Trophoblast cell (in vitro differentiated cells and primary cell): ENCODE measurements at regions not wholly inside any gene's neighbourhood (a gene's known extent, or its start where the extent isn't known, plus 50 kb on each side); places are given as distances from the start of the nearest gene placed in this dataset.

Source experiments
- DNase-seq, 2 donors: peaks; one replicate each; pipeline ENCODE4 v3.0.0-alpha.2; 2016
- H2AFZ ChIP-seq: 2 replicates; pipeline ENCODE4 v1.6.1; 2013; ENCODE audit warnings: low read length, moderate library complexity, mild to moderate bottlenecking; ENCODE audit not compliant: insufficient read depth, poor library complexity
- H2AK5ac ChIP-seq: 2 replicates; pipeline ENCODE4 v1.6.1; 2013; ENCODE audit warnings: mild to moderate bottlenecking, low read length
- H2BK120ac ChIP-seq: 2 replicates; pipeline ENCODE4 v1.6.1; 2013; ENCODE audit warnings: low read length, mild to moderate bottlenecking, moderate library complexity; ENCODE audit not compliant: insufficient read depth, poor library complexity
- H2BK12ac ChIP-seq: 2 replicates; pipeline ENCODE4 v1.6.1; 2013; ENCODE audit warnings: mild to moderate bottlenecking, low read length, moderate library complexity
- H2BK5ac ChIP-seq: 2 replicates; pipeline ENCODE4 v1.6.1; 2013; ENCODE audit warnings: low read length, low read depth, moderate library complexity, mild to moderate bottlenecking; ENCODE audit not compliant: poor library complexity
- H3K14ac ChIP-seq: 2 replicates; pipeline ENCODE4 v1.6.1; 2013; ENCODE audit warnings: mild to moderate bottlenecking, low read length
- H3K18ac ChIP-seq: 2 replicates; pipeline ENCODE4 v1.6.1; 2013; ENCODE audit warnings: mild to moderate bottlenecking, low read length
- H3K23ac ChIP-seq: 2 replicates; pipeline ENCODE4 v1.6.1; 2013; ENCODE audit warnings: low read length
- H3K27ac ChIP-seq: 2 replicates; pipeline ENCODE4 v1.5.1; 2013; ENCODE audit warnings: low read depth, mild to moderate bottlenecking, inconsistent platforms, low read length, moderate library complexity
- H3K27me3 ChIP-seq: 2 replicates; pipeline ENCODE4 v1.6.1; 2013; ENCODE audit warnings: inconsistent platforms, mild to moderate bottlenecking, low read length, moderate library complexity; ENCODE audit not compliant: insufficient read depth
- H3K36me3 ChIP-seq, 2 experiments: 1 replicate in 1 of 2; 2 replicates in 1 of 2; pipeline ENCODE4 v1.6.1; 2013; ENCODE audit warnings: low read length in 2 of 2, mild to moderate bottlenecking in 2 of 2, moderate library complexity in 1 of 2; ENCODE audit not compliant: insufficient read depth in 2 of 2, control insufficient read depth in 1 of 2
- H3K4ac ChIP-seq: 2 replicates; pipeline ENCODE4 v1.6.1; 2013; ENCODE audit warnings: low read depth, mild to moderate bottlenecking, low read length, moderate library complexity
- H3K4me1 ChIP-seq, 2 experiments: 1 replicate in 1 of 2; 2 replicates in 1 of 2; pipeline ENCODE4 v1.6.1; 2013; ENCODE audit warnings: low read length in 2 of 2, mild to moderate bottlenecking in 2 of 2, moderate library complexity in 1 of 2; ENCODE audit not compliant: insufficient read depth in 2 of 2, control insufficient read depth in 1 of 2
- H3K4me2 ChIP-seq: 2 replicates; pipeline ENCODE4 v1.6.1; 2013; ENCODE audit warnings: inconsistent platforms, mild to moderate bottlenecking, low read length, moderate library complexity
- H3K4me3 ChIP-seq: 2 replicates; pipeline ENCODE4 v1.5.1; 2013; ENCODE audit warnings: mild to moderate bottlenecking, low read depth, low read length, inconsistent platforms
- H3K79me1 ChIP-seq: one replicate; pipeline ENCODE4 v1.6.1; 2013; ENCODE audit warnings: low read length
- H3K79me2 ChIP-seq: 2 replicates; pipeline ENCODE4 v1.6.1; 2013; ENCODE audit warnings: low read length, mild to moderate bottlenecking; ENCODE audit not compliant: control insufficient read depth, insufficient read depth, poor library complexity
- H3K9ac ChIP-seq: 2 replicates; pipeline ENCODE4 v1.6.1; 2013; ENCODE audit warnings: mild to moderate bottlenecking, low read length
- H3K9me3 ChIP-seq: 2 replicates; pipeline ENCODE4 v1.6.1; 2013; ENCODE audit warnings: low read depth, mild to moderate bottlenecking, control low read depth, inconsistent platforms, low read length; ENCODE audit not compliant: insufficient read depth
- H4K12ac ChIP-seq: 2 replicates; pipeline ENCODE4 v1.6.1; 2013; ENCODE audit warnings: low read depth, mild to moderate bottlenecking, low read length, moderate library complexity
- H4K8ac ChIP-seq: 2 replicates; pipeline ENCODE4 v1.6.1; 2013; ENCODE audit warnings: low read depth, mild to moderate bottlenecking, low read length, moderate library complexity
- H4K91ac ChIP-seq: one replicate; pipeline ENCODE4 v1.6.1; 2013; ENCODE audit warnings: low read depth, mild to moderate bottlenecking, low read length, moderate library complexity
- WGBS: extraction: QIAGEN DNeasy Blood & Tissue Kit; methylation state at CpG from one replicate; pipeline ENCODE4 v1.1.7; 2013; ENCODE audit warnings: missing lambda C conversion rate; ENCODE audit not compliant: insufficient read length, insufficient coverage; ENCODE audit errors: extremely low coverage; 5-methylcytosine and 5-hydroxymethylcytosine counted together

GRCh38 chr1:96256130-96256790 lies 465.3 kb upstream of the PTBP2 start:
- Histone ChIP-seq H2AK5ac (no peak overlapping the region), H4K12ac (no peak overlapping the region), H3K27me3 (no peaks in the 10 kb centered on the region), H2AFZ (no peak overlapping the region), H3K4ac (no peak overlapping the region), H3K14ac (no peak overlapping the region), H3K9me3 (no peaks in the 10 kb centered on the region), H2BK120ac (no peak overlapping the region), H3K4me1 (no peaks in the 10 kb centered on the region), H3K18ac (no peak overlapping the region), H3K27ac (no peak overlapping the region), H4K8ac (no peak overlapping the region), H2BK5ac (no peak overlapping the region), H3K9ac (no peak overlapping the region), H2BK12ac (no peak overlapping the region), H3K4me3 (no peak overlapping the region), H3K4me2 (no peak overlapping the region), H3K23ac (no peak overlapping the region), H3K79me2 (no peaks in the 10 kb centered on the region), H3K79me1 (no peaks in the 10 kb centered on the region), H4K91ac (no peak overlapping the region), H3K36me3 (no peaks in the 10 kb centered on the region)
- WGBS, result no CpG with 5 or more reads among the region's 3 CpGs
- DNase-seq, result no peak

DNA sequence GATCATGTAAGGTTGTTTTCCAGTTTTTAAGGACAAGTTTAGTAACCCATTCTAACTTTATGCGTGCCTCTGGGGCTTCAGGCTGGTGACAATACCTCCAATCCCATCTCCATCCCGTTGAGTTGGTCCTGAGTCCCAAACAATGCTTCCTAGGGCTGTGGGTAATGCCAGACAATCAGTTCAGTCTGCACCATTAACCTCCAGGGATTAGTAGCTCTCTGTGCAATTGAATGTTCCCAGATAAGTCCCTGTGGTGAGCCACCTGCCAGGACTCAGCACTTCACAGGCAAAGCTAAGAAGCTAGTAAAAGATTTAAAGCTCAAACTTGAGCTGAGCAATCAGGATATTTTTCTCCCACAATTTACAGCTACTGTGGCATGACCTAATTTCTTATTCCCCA lies 462.2 kb upstream of the PTBP2 start:
- H3K27ac ChIP-seq, result no peak overlapping the region
- no peak overlapping the region for H2AFZ ChIP-seq
- H3K4me3 ChIP-seq, result no peak overlapping the region
- no peak overlapping the region for H2BK120ac ChIP-seq
- H4K8ac ChIP-seq, result no peak overlapping the region
- H3K14ac ChIP-seq, result no peak overlapping the region
- H3K79me2 ChIP-seq, result no peaks in the 10 kb centered on the region
- no peak overlapping the region for H4K91ac ChIP-seq
- no peaks in the 10 kb centered on the region for H3K4me1 ChIP-seq
- H2AK5ac ChIP-seq, result no peak overlapping the region
- H3K4me2 ChIP-seq, result no peak overlapping the region
- no peaks in the 10 kb centered on the region for H3K9me3 ChIP-seq
- no peak overlapping the region for H3K23ac ChIP-seq
- H2BK12ac ChIP-seq, result no peak overlapping the region
- no peak overlapping the region for H2BK5ac ChIP-seq
- DNase-seq, result no peak
- no peaks in the 10 kb centered on the region for H3K79me1 ChIP-seq
- no peaks in the 10 kb centered on the region for H3K27me3 ChIP-seq
- no peaks in the 10 kb centered on the region for H3K36me3 ChIP-seq
- WGBS, result no CpG with 5 or more reads among the region's 2 CpGs
- H4K12ac ChIP-seq, result no peak overlapping the region
- no peak overlapping the region for H3K4ac ChIP-seq
- no peak overlapping the region for H3K18ac ChIP-seq
- H3K9ac ChIP-seq, result no peak overlapping the region

GRCh38 chr1:96281491-96281890 lies 440.1 kb upstream of the PTBP2 start:
- no peak overlapping the region for H3K23ac ChIP-seq
- H3K79me1 ChIP-seq, result no peaks in the 10 kb centered on the region
- no peak for DNase-seq
- no peak overlapping the region for H2BK12ac ChIP-seq
- H4K91ac ChIP-seq, result no peak overlapping the region
- H3K27ac ChIP-seq, result no peak overlapping the region
- no peak overlapping the region for H3K4ac ChIP-seq
- H2AK5ac ChIP-seq, result no peak overlapping the region
- H4K12ac ChIP-seq, result no peak overlapping the region
- no peak overlapping the region for H3K18ac ChIP-seq
- H3K4me3 ChIP-seq, result no peak overlapping the region
- no peaks in the 10 kb centered on the region for H3K36me3 ChIP-seq
- H4K8ac ChIP-seq, result no peak overlapping the region
- no peaks in the 10 kb centered on the region for H3K4me1 ChIP-seq
- H3K9me3 ChIP-seq, result no peaks in the 10 kb centered on the region
- H2BK120ac ChIP-seq, result no peak overlapping the region
- H3K27me3 ChIP-seq, result no peaks in the 10 kb centered on the region
- WGBS, result no CpG with 5 or more reads among the region's 1 CpG
- H3K14ac ChIP-seq, result no peak overlapping the region
- H3K9ac ChIP-seq, result no peak overlapping the region
- H2BK5ac ChIP-seq, result no peak overlapping the region
- no peak overlapping the region for H3K4me2 ChIP-seq
- H2AFZ ChIP-seq, result no peak overlapping the region
- H3K79me2 ChIP-seq, result no peaks in the 10 kb centered on the region

DNA sequence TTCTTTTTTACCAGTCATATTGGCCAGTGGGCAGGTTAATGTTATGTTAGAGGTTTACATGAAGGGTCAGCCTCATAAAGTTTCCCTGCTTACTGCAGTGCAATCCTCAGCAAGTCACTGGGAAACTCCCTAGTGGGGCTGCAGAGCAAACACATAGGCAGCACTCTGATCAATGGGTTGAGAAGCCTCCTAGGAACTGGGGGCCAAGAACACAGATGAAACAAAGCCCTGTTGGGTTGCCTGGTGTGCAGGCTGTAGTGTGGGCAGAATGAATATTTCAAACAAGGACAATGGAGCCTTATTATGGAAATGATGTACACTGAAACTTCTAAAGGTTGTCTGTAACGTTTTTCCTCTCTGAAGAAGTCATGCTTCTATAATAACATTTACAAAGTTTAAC lies 431.6 kb upstream of the PTBP2 start:
- WGBS, result no CpG with 5 or more reads among the region's 1 CpG
- no peak overlapping the region for H3K4me3 ChIP-seq

More for the DNA sequence above, 431.6 kb upstream of the PTBP2 start:
- Histone ChIP-seq H3K9ac (no peak overlapping the region), H4K8ac (no peak overlapping the region), H2BK12ac (no peak overlapping the region), H2BK120ac (no peak overlapping the region), H3K4me2 (no peak overlapping the region), H3K79me1 (no peaks in the 10 kb centered on the region), H3K36me3 (no peaks in the 10 kb centered on the region), H3K9me3 (no peaks in the 10 kb centered on the region), H4K91ac (no peak overlapping the region), H3K14ac (no peak overlapping the region), H3K27ac (no peak overlapping the region), H2BK5ac (no peak overlapping the region), H3K23ac (no peak overlapping the region), H2AFZ (no peak overlapping the region), H3K4ac (no peak overlapping the region), H3K79me2 (no peaks in the 10 kb centered on the region), H2AK5ac (no peak overlapping the region), H3K18ac (no peak overlapping the region), H3K27me3 (no peaks in the 10 kb centered on the region), H3K4me1 (no peaks in the 10 kb centered on the region), H4K12ac (no peak overlapping the region)
- no peak for DNase-seq
